DMS114 treated with DMSO at 0.1 percent for 48 hours (cell line): ENCODE measurements at regions not wholly inside any gene's neighbourhood (a gene's known extent, or its start where the extent isn't known, plus 50 kb on each side); places are given as distances from the start of the nearest gene placed in this dataset.
"Not testable (repeated sequence)": the region's sequence is repeated elsewhere in the genome, so short reads cannot be mapped to it uniquely, and the experiment has no call there.

Experiments
- DNase-seq: peaks from one replicate; lab custom pipeline; 2025; ENCODE audit not compliant: unreplicated experiment; lab: John Stamatoyannopoulos, UW

GRCh38 chr21:27860314-27860955 is 893.5 kb upstream of the ADAMTS5 start:
- not testable (repeated sequence) for DNase-seq

- not testable (repeated sequence) for DNase-seq
These were observed 891.4 kb upstream of the ADAMTS5 start for GRCh38 chr21:27858053-27858825.

DNA sequence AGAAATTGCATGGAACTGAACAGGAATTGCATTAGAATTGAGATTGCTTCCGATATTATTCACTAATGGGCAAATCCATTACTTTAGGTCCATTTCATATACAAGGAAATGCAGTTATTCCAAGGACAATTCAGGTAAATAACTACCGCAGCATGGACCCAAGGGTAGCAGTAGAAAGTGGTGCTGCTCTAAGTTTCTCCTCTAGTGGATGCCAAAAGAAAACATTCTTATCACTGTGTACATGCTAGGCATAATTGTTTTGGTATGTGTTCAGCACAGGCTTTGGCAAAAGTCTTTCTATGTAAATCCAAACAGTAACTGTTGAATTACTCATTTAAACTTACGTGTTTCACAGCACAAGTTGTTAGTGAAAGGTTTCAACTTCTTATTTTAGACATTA is 890.1 kb upstream of the ADAMTS5 start:
- not testable (repeated sequence) for DNase-seq

DNA sequence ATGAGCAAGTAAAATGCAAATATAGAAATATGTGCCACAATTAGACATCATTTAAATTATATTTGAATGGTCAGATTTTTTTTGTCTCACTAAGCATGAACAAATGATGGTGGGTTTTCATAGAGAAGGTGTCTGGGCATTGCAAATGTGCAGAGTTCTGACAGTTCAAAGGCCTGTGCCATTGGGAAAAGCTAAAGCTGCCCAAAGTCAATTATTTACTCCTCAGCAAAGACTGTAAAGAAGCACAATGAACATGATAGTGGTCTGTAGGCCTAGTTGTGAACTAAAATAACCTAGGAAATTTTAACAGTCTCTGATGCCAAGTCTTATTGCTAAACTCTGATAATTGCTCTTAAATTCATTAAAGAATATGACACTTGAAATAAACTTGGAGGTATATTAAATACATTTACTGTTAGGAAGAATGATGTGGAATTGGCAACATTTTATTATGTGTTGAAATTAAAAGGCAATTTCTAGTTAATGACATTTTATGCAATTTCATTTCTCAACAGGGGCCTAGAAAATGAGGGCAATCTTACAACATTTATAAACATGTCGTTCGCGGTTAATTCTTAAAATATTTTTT is 874.3 kb upstream of the ADAMTS5 start:
- no peak for DNase-seq

- no peak for DNase-seq
These were observed 873.4 kb upstream of the ADAMTS5 start for GRCh38 chr21:27840262-27840661.

GRCh38 chr21:27839512-27840115 is 872.7 kb upstream of the ADAMTS5 start:
- no peak for DNase-seq

DNA sequence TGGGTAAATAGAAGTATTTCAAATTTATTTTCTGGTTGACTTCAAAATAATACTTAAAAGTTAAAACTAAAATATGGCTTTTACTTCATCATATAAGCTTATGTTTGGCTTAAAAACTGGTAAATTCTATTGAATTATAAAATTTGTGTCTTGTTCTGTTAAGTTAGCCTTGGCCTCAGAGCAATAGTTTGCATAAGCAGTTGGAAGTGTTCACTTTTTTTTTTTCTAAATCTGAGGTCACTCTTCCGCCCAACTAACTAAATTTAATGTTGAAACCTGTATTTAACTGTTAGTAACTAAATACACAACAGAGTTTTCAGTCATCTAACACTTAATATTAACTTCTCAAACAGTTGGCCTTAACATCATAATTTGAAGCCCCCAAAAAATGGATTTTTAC is 871.7 kb upstream of the ADAMTS5 start:
- no peak for DNase-seq

GRCh38 chr21:27837936-27838335 is 871.0 kb upstream of the ADAMTS5 start:
- DNase-seq = no peak

DNA sequence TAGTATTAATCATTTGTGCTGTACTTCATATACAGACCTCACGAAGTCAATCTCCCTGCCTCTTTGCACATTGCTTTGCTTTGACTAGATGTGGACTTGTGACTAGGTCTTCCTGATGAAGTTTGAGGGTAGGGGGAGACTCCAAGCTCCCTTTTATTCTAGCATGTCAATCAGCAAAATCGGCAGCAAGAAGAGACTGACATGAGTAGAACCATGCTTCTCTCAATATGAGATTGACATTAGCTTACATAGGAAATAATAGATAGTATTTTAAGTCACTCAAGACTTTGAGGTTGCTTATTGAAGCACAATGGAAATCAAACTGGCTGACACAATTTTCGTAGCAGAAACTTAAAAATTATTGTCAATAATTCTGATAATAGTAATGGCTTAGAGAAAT is 866.4 kb upstream of the ADAMTS5 start:
- no peak for DNase-seq

DNA sequence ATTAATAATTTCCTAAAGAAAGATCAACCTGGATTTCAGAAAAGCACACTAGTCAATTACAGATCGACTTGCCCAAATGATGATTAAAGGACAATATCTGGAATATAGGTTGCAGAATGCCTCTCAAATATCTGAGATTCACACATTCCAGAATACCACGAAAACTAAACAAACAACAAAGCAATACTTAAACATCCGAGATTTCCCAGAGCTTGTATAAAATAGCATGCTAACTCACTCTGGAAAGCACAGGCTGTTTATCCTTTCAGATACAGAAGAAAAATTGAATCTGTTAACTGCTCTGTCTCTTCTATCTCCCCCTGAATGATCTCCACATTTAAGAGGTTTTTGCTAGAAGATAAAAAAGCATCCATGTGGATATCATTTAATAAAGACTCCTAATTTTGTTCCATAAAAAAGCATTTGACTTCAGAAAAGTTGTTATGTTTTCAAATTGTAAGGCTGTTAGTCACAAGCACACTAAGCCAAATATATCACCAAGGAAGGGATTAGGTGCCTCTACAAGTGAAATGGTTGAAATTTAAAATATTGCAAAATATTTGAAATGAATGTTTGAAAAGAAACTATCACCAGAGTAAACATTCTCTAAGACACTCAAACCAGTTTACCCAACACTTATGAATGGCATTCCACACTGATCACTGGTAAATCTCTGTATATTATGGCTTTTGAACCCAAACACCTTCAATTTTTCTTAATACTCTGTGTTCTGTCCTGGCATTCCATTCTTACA is 865.1 kb upstream of the ADAMTS5 start:
- no peak for DNase-seq

- DNase-seq = no peak
These were observed 864.3 kb upstream of the ADAMTS5 start for GRCh38 chr21:27831177-27831576.

DNA sequence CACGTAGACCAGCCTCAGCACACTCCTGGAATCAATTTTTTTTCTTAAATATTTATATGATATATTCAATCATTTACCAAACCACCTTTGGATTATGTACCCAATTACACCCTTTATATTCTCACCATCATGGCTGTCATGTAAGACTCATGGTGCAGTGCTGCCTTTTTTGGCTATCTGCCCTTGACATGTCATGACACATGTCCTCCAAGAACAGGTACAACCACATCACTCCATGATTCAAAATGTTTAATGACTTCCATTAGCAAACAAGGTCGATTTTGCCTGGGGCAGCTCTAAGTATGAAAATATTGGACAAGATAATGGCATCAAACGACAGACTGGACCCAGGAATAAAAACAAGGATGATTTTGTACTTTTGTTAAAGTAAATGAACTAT is 861.1 kb upstream of the ADAMTS5 start:
- DNase-seq = no peak

DNA sequence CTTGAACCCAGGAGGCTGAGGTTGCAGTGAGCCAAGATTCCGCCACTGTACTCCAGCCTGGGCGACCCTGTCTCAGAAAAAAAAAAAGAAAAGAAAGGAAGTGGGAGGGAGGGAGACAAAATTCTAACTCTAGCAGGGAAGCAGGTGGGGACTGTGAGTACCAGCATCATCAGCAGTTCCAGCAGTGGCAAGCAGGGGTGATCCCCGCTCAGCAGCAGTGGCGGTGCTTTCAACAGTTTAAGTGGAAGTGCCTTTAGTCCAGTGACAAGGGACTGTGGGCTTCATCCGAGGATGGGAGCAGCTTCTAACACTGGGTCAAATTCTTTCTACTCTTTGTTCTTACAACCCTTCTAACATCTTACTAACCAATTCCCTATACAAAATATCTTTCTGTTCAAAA is 858.1 kb upstream of the ADAMTS5 start:
- DNase-seq = no peak

- DNase-seq = no peak
These were observed 856.8 kb upstream of the ADAMTS5 start for GRCh38 chr21:27823652-27824201.

- DNase-seq = no peak
These were observed 853.5 kb upstream of the ADAMTS5 start for GRCh38 chr21:27820342-27820741.

DNA sequence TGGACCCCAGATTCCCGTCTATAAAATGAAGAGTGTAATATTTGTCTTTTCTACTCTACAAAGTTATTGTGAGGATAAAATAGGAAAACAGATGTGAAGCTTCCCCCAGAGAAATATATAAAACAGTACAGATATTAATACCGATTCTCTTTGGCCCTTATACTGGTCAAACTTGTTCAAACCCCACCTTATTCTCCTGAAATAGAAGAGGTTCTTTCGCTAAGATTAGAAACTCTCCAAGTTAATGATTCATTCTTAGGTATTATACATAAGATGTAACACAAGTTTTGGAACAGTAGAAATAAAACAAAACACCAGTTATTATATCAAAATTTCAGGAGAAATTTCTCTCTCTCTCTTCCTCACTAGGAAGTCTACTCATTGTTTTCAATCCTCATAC is 852.4 kb upstream of the ADAMTS5 start:
- no peak for DNase-seq

DNA sequence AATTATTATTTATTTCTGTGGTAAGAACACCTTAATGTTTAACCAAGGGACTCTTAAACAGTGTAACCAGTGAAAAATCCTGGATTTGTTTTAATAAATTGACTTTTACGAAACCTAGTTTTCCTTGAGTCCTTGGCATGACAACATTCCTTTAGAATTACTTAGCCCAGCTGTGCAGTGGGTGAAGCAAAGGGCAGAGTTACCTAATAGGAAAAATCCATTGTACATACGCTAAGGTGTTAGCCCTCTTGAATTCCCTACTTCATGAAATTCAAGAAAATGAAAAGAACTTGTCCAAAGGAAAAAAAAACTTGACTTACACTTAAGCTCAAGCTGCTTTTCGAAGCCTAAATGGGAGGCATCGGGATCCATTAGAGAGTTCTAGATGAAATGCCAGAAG is 852.0 kb upstream of the ADAMTS5 start:
- no peak for DNase-seq

- no peak for DNase-seq
These were observed 851.2 kb upstream of the ADAMTS5 start for GRCh38 chr21:27817902-27818623.

DNA sequence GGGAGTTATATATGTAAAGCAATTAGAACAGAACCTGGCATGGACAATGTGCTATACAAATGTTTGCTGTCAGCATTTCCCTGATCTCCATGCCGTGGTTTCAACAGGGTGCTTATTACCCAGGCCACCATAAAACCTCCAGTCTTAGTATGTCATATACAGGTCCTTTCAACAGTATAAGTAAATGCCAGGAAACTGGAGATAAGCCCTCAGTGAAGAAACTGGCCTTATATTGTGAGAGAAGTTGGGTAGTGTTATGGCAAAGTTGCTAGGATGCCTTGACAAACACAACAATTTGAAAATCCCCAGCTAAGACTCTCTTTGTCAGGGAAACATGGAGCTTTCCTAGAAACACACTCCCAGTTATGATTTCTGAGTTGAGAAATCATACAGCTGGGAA is 850.2 kb upstream of the ADAMTS5 start:
- no peak for DNase-seq

DNA sequence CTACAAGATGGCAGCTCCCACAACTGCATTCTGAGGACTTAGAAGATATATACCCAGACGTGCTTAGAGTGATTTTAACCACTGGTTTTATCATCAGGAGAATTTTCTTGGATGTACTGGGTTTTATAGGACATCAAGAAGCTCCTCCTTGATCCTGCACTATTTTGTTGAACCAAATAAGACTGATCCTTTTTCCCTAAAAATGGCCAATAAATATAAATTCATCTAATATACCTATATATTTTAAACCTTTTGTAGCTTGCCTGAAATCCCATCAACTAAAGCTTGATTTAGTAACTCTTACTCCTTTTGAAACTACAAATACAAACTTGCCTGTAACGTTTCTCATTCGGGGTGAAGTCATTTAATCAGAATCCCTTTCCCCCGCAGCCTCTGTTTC is 849.4 kb upstream of the ADAMTS5 start:
- no peak for DNase-seq
